ENCODE measurements at regions not wholly inside any gene's neighbourhood (a gene's known extent, or its start where the extent isn't known, plus 50 kb on each side); places are given as distances from the start of the nearest gene placed in this dataset.

DNA sequence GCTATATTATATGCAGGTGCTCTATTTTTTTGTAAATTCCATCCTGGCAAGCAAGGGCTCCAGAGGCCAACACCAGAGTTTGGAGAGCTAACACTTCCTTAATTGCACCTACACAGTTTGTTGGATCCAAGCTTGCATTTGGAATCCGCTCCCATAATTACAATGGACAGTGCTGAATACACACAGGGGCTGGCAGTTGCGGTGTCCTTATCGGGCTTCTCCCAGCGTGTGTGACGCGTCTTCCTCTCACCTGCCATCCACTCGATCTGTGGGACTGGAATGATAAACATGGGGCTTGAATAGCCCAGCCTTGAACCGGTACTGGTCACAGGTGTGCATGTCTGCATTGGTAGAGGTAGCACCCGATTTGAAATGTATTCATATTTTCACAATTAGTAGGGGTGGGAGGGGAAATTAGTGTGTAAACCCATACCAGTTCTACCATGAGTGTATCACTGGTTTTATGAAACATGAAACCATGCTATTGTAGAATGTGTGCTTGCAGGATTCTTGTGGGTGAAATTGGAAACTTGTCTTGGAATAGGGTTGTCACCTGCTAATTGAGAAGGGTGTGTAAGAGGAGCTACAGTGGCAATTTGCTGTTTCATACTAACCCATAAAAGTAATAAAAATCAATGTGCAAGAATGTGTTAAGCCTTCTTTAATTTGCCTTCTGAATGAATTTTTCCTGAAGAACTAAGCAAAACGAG is 316.5 kb downstream of the WDR11 start:
- H3K4me3 ChIP-seq (ENCODE audit: low read length): no peak overlapping the region
- DNase-seq (ENCODE audit: low read depth): no peak
- no peak for TF ChIP-seq CTCF (conservative IDR thresholded peaks at IDR 0.05; ENCODE audit: low read length)

GRCh38 chr10:121168545-121169216 is 317.5 kb downstream of the WDR11 start:
- DNase-seq (ENCODE audit: low read depth): no peak
- no peak for TF ChIP-seq CTCF (conservative IDR thresholded peaks at IDR 0.05; ENCODE audit: low read length)
- H3K4me3 ChIP-seq (ENCODE audit: low read length): no peak overlapping the region

DNA sequence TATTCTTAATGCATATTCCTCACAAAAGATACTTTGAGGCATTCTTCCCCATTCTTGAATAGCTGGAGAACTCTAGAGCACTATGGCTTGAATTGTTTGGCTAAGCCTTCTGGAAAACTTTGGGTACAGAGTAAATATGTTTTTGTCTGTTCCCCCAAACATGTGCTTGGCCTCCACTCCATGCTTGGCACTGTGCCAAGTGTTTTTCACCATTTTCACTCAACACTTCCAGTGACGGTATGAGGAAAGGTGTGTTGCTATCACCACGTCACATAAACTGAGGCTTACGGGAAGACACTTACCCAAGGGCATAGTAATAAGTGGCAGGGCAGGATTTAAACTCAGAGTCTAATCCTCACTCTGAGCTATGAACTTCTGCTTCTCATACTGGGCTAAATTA is 318.2 kb downstream of the WDR11 start:
- no peak overlapping the region for H3K4me3 ChIP-seq (ENCODE audit: low read length)
- TF ChIP-seq CTCF (conservative IDR thresholded peaks at IDR 0.05; ENCODE audit: low read length): no peak
- DNase-seq (ENCODE audit: low read depth): no peak

DNA sequence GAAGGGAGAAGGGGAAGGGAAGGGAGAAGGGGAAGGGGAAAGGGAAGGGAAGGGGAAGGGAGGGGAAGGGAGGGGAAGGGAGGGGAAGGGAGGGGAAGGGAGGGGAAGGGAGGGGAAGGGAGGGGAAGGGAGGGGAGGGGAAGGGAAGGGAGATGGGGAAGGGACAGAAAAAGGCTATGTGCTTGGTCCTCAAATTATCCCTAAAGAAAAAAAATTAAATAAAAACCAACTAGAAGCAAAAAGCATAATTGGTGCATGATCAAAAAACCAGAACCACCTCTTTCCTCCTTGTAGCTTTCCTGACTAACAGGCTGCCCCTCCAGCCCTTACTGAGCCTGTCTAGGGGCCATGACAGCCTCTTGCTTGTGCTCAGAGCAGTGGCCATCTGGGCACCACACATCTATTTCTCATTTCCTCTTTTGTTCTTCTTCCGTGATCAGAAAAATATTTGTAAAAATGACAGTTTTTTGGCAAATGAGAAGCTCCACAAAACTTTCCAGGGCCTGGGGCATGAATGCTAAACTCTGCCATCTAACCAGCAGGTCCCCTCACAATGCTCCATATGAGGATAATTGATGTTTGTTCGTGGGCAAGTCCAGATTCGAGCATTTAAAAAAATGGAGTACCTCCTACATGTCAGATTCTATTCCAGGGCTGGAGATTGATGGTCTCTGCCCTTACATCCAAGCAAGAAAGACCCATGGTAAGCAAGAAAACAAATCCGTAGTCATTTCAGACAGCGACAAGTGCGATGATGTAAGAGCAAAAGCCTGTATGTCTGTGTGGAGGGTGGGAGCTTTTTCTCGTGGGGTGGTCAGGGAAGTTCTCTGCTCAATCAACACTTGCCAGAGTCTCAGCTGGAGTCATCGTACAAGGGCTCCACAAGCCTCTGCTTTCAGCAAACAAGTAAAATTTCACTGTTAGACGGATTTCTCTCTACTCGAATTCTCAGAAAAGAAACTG is 320.9 kb downstream of the WDR11 start:
- no peak for DNase-seq (ENCODE audit: low read depth)
- no peak for TF ChIP-seq CTCF (conservative IDR thresholded peaks at IDR 0.05; ENCODE audit: low read length)

DNA sequence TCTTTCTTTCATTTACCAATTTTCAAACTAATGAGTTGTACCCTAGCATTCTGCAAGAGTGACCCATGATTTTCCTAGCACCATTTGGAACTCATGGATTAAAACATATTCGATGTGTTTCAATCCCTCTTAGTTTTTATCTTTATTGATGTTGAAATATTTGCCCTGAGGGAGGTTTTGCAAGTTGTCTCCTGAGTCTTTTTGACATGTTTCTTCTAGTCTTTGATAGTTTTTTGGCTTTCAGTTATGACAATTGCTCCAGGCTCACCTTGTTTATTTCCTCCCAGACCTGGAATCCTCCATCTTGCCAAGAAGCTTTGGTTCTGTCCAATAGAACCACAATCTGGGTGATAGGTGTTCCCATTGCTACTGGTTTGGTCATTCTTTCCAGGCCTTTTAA is 327.8 kb downstream of the WDR11 start:
- H3K4me3 ChIP-seq (ENCODE audit: low read length): no peak overlapping the region

More for the DNA sequence above, 320.9 kb downstream of the WDR11 start:
- H3K4me3 ChIP-seq (ENCODE audit: low read length): no peak overlapping the region

GRCh38 chr10:121182219-121182618 is 331.1 kb downstream of the WDR11 start:
- no peak overlapping the region for H3K4me3 ChIP-seq (ENCODE audit: low read length)
- DNase-seq (ENCODE audit: low read depth): no peak
- TF ChIP-seq CTCF (conservative IDR thresholded peaks at IDR 0.05; ENCODE audit: low read length): no peak

More for the DNA sequence above, 327.8 kb downstream of the WDR11 start:
- no peak for TF ChIP-seq CTCF (conservative IDR thresholded peaks at IDR 0.05; ENCODE audit: low read length)
- DNase-seq (ENCODE audit: low read depth): no peak

All from AG10803 (cell line).